ENCODE measurements at regions not wholly inside any gene's neighbourhood (a gene's known extent, or its start where the extent isn't known, plus 50 kb on each side); places are given as distances from the start of the nearest gene placed in this dataset.

GRCh38 chr13:39269004-39269403, 230.7 kb downstream of the NHLRC3 start:
- Histone ChIP-seq H3K4me1 (no peaks in the 10 kb centered on the region), H3K9me3 (no peaks in the 10 kb centered on the region), H3K27me3 (no peaks in the 10 kb centered on the region), H3K27ac (peak overlapping the region in 1 of 2 donors; percentile 12), H3K36me3 (no peaks in the 10 kb centered on the region), H3K4me3 (no peak overlapping the region)
- no peak for DNase-seq (ENCODE audit: low spot score in 2 of 2)
- no peak for TF ChIP-seq POLR2AphosphoS5 (IDR thresholded peaks at IDR 0.05)
- no peak for TF ChIP-seq POLR2A (IDR thresholded peaks at IDR 0.05)
- TF ChIP-seq CTCF (IDR thresholded peaks at IDR 0.05), result no peak
- intact Hi-C loops (cut with DNase I; ENCODE audit: low total_unique reads), result loop anchor here (5.0 kb wide), 1 partner anchor 1683 kb away; no protein-coding TSS in a partner anchor

GRCh38 chr13:39269411-39269810, 231.2 kb downstream of the NHLRC3 start:
- no peaks in the 10 kb centered on the region for H3K9me3 ChIP-seq
- no peak for TF ChIP-seq CTCF (IDR thresholded peaks at IDR 0.05)
- TF ChIP-seq POLR2A (IDR thresholded peaks at IDR 0.05), result no peak
- TF ChIP-seq POLR2AphosphoS5 (IDR thresholded peaks at IDR 0.05), result no peak
- H3K4me3 ChIP-seq, result no peak overlapping the region
- DNase-seq (ENCODE audit: low spot score in 2 of 2), result no peak
- intact Hi-C loops (cut with DNase I; ENCODE audit: low total_unique reads), result loop anchor here (5.0 kb wide), 1 partner anchor 1683 kb away; no protein-coding TSS in a partner anchor
- H3K4me1 ChIP-seq, result no peaks in the 10 kb centered on the region
- no peaks in the 10 kb centered on the region for H3K27me3 ChIP-seq
- no peak overlapping the region for H3K27ac ChIP-seq
- no peaks in the 10 kb centered on the region for H3K36me3 ChIP-seq

- H3K4me1 ChIP-seq, result no peaks in the 10 kb centered on the region
- no peaks in the 10 kb centered on the region for H3K36me3 ChIP-seq
- no peak for TF ChIP-seq POLR2A (IDR thresholded peaks at IDR 0.05)
- TF ChIP-seq POLR2AphosphoS5 (IDR thresholded peaks at IDR 0.05), result no peak
- no peak for TF ChIP-seq CTCF (IDR thresholded peaks at IDR 0.05)
- intact Hi-C loops (cut with DNase I; ENCODE audit: low total_unique reads), result no loop called here
- H3K9me3 ChIP-seq, result no peaks in the 10 kb centered on the region
- no peak overlapping the region for H3K27ac ChIP-seq
- no peak overlapping the region for H3K4me3 ChIP-seq
- no peaks in the 10 kb centered on the region for H3K27me3 ChIP-seq
- DNase-seq (ENCODE audit: low spot score in 2 of 2), result no peak
These were observed 234.7 kb downstream of the NHLRC3 start for GRCh38 chr13:39272994-39273393.

- no peak for TF ChIP-seq CTCF (IDR thresholded peaks at IDR 0.05)
- TF ChIP-seq POLR2A (IDR thresholded peaks at IDR 0.05), result no peak
- Histone ChIP-seq H3K4me3 (no peak overlapping the region), H3K27ac (no peak overlapping the region), H3K9me3 (no peaks in the 10 kb centered on the region), H3K36me3 (no peaks in the 10 kb centered on the region), H3K4me1 (no peaks in the 10 kb centered on the region), H3K27me3 (no peaks in the 10 kb centered on the region)
- DNase-seq (ENCODE audit: low spot score in 2 of 2), result no peak
- intact Hi-C loops (cut with DNase I; ENCODE audit: low total_unique reads), result no loop called here
These were observed 235.9 kb downstream of the NHLRC3 start for GRCh38 chr13:39273953-39274738.

GRCh38 chr13:39274739-39275325, 236.6 kb downstream of the NHLRC3 start:
- Histone ChIP-seq H3K4me3 (no peak overlapping the region), H3K9me3 (no peaks in the 10 kb centered on the region), H3K27ac (no peak overlapping the region), H3K36me3 (no peaks in the 10 kb centered on the region), H3K27me3 (no peaks in the 10 kb centered on the region), H3K4me1 (no peaks in the 10 kb centered on the region)
- intact Hi-C loops (cut with DNase I; ENCODE audit: low total_unique reads), result no loop called here
- no peak for DNase-seq (ENCODE audit: low spot score in 2 of 2)
- TF ChIP-seq POLR2A (IDR thresholded peaks at IDR 0.05) (no peak), CTCF (IDR thresholded peaks at IDR 0.05) (no peak), POLR2AphosphoS5 (IDR thresholded peaks at IDR 0.05) (no peak)

Data from breast epithelium (tissue), 4 donors.